ENCODE measurements at regions not wholly inside any gene's neighbourhood (a gene's known extent, or its start where the extent isn't known, plus 50 kb on each side); places are given as distances from the start of the nearest gene placed in this dataset.

DNA sequence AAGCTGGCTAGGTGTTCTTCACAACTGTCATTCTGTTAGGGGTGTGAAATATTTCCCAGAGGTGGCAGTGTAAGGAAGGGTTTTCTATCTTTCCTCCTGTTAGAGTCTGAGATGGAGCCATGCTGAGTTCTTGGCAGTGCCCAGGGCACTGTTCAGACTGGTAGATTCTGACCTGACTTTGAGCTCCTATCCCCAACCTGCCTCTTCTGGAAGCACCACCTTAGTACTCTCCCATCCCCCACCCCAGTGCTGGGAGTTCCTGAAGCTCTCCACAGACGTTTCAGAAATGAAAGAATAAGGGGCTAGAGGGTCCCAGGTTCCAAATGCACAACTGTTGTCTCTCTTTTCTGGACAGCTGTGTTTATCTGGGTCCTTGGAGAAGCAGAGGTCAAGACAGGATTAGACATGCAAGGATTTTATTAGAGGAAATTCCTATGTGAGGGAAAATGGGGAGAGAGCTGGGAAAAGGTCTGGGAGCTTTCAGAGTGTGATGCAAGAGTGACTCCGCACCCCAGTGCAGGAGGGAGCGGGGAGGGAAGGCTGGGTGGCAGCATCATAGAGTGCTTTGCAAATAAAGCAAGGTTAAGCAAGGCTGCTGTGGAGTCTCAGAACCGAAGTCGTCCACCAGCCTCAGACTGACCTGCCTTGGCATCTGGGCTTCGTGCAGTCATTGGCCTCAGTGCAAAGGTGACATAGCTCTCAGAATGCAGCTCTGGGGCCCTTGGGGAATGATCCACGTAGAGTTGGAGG is 75.5 kb downstream of the SLC4A3 start:
- no peak overlapping the region for H3K4me3 ChIP-seq (ENCODE audit: low read length)
- DNase-seq (ENCODE audit: low read depth): no peak
- TF ChIP-seq, protein P1, sequence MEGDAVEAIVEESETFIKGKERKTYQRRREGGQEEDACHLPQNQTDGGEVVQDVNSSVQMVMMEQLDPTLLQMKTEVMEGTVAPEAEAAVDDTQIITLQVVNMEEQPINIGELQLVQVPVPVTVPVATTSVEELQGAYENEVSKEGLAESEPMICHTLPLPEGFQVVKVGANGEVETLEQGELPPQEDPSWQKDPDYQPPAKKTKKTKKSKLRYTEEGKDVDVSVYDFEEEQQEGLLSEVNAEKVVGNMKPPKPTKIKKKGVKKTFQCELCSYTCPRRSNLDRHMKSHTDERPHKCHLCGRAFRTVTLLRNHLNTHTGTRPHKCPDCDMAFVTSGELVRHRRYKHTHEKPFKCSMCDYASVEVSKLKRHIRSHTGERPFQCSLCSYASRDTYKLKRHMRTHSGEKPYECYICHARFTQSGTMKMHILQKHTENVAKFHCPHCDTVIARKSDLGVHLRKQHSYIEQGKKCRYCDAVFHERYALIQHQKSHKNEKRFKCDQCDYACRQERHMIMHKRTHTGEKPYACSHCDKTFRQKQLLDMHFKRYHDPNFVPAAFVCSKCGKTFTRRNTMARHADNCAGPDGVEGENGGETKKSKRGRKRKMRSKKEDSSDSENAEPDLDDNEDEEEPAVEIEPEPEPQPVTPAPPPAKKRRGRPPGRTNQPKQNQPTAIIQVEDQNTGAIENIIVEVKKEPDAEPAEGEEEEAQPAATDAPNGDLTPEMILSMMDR (conservative IDR thresholded peaks at IDR 0.05; ENCODE audit: low read depth, low read length): no peak

DNA sequence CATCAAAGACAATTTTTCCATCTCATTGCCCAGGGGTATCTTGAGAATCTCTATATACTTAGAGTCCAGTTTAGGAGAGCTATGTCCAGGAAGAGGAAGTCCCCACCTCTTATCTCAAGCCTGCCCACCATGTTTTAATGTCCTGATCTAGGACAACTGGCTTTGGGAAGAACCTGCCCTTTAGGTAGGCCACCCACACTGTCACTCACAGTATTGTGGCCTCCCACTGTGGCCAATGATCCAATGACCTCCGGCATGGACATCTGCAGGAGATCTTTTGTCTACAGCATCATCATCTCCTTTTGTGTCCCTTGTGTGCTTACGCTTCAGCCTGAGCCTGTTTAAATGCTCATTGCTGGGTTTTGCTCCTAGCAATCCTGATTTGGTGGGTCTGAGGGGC is 77.4 kb downstream of the SLC4A3 start:
- no peak overlapping the region for H3K4me3 ChIP-seq (ENCODE audit: low read length)
- TF ChIP-seq, protein P1 (conservative IDR thresholded peaks at IDR 0.05; ENCODE audit: low read depth, low read length): no peak
- no peak for DNase-seq (ENCODE audit: low read depth)

DNA sequence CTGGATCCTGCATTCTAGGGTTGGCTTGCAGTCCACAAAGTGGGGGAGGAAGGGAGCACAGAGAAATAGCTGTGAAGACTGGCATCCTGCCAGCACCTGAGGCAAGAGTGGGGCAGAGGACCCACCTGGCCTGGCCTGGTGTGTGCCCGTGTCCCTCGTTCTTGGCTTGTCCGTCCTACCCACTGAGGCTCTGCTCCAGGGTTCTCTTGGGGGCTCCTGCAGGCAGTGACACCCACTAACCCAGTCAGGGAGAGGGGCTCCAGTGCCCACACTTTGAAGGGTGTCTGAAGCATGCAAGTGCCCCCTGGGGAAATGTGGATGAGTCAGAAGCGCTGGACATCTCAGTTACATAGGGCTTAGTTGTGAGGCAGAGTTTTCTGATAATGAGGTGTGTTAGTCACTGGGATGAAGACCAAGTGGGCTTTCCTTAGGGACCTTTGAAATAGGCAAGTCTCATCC is 79.4 kb downstream of the SLC4A3 start:
- H3K4me3 ChIP-seq (ENCODE audit: low read length): no peak overlapping the region
- no peak for DNase-seq (ENCODE audit: low read depth)
- TF ChIP-seq, protein P1 (conservative IDR thresholded peaks at IDR 0.05; ENCODE audit: low read depth, low read length): no peak

DNA sequence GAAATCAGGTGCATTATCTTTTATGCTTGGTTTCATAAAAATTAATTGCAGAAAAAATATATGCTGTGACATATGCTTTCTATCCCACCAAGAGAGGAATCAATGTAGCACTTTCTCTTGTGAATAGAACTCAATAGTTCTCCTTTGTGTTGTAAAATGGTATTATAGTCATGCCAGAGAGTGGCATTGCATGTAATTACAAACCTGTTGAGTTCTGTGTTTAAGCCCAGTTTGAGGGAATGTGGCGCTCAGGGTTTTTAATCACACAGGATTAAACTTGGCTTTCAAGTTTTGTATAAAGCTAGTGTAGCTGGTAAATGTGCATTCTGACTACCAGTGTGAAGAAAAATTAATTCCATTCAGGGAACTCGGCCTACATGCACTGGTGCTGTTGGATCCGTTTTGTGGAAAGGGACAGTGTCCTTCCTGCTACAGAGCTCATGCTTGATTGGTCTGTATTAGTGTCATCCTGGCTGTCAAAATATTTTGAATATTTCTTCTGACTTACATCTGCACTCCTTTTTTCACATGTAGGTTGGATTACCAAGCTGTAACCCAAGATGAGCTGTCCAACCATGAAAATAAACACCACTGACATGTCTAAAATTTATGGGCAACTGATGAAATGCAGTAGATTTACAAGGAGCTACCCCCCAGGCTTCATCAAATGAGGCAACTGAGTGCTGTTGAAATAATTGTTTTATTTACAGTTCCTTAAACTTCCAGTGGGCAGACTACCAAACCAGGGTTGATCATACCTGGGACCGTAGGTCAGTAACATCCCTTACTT is 80.3 kb downstream of the SLC4A3 start:
- no peak for DNase-seq (ENCODE audit: low read depth)
- TF ChIP-seq, protein P1 (conservative IDR thresholded peaks at IDR 0.05; ENCODE audit: low read depth, low read length): no peak
- H3K4me3 ChIP-seq (ENCODE audit: low read length): no peak overlapping the region

DNA sequence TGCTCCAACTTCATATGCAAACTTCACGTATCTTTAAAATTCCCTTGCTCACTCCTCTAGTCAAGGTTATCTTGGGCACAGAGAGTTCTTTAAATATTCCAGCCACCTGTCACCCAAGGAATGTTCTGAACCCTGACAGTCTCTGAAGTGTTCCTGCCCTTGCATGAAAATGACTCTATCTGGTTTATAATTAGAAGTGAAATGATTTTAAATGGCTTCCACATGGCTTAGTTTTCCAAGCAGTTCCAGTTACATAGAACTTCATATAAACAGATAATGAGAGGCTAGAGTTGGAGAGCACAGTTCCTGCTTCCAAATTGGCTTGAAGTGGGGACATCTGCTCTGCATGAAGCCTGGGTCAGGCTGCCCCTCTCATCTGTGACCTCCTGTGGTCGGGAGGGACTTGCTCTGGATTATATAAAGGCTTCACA is 81.9 kb downstream of the SLC4A3 start:
- TF ChIP-seq, protein P1 (conservative IDR thresholded peaks at IDR 0.05; ENCODE audit: low read depth, low read length): no peak
- no peak overlapping the region for H3K4me3 ChIP-seq (ENCODE audit: low read length)

DNA sequence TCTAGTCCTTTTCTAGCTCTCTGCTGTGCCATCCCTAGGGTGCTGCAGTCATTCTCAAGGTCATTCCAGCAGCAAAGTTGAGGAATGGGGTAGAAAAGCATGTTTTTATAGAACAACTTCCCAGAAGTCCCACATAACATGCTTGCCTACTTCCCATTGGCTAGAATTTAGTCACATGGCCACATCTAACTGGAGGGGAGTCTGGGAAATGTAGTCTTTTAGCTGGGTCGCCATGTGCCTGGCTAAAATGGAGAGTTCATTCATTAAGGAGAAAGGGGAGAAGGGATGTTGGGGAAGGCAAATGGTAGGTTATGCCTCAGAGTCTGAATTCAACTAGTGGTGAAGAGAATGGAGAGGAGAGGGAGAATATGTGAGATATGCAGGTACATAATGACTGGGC is 85.7 kb downstream of the SLC4A3 start:
- no peak for DNase-seq (ENCODE audit: low read depth)
- TF ChIP-seq, protein P1 (conservative IDR thresholded peaks at IDR 0.05; ENCODE audit: low read depth, low read length): no peak
- no peak overlapping the region for H3K4me3 ChIP-seq (ENCODE audit: low read length)

More for the DNA sequence above, 81.9 kb downstream of the SLC4A3 start:
- no peak for DNase-seq (ENCODE audit: low read depth)
